ENCODE measurements at regions not wholly inside any gene's neighbourhood (a gene's known extent, or its start where the extent isn't known, plus 50 kb on each side); places are given as distances from the start of the nearest gene placed in this dataset.
"Not testable (repeated sequence)": the region's sequence is repeated elsewhere in the genome, so short reads cannot be mapped to it uniquely, and the experiment has no call there.

GRCh38 chr15:46879032-46879770, 838.1 kb upstream of the SEMA6D start:
- DNase-seq = no peak

GRCh38 chr15:46880791-46881190, 836.5 kb upstream of the SEMA6D start:
- DNase-seq = no peak

- no peak for DNase-seq
Observed at GRCh38 chr15:46892621-46893160, 824.6 kb upstream of the SEMA6D start.

GRCh38 chr15:46894644-46895043, 822.7 kb upstream of the SEMA6D start:
- DNase-seq = no peak

GRCh38 chr15:46897266-46897665, 820.0 kb upstream of the SEMA6D start:
- DNase-seq = no peak

GRCh38 chr15:46901001-46901400, 816.3 kb upstream of the SEMA6D start:
- DNase-seq = no peak

GRCh38 chr15:46917721-46918252, 799.5 kb upstream of the SEMA6D start:
- DNase-seq = no peak

- DNase-seq = no peak
Observed at GRCh38 chr15:46918462-46919140, 798.7 kb upstream of the SEMA6D start.

- no peak for DNase-seq
Observed at GRCh38 chr15:46921891-46922290, 795.4 kb upstream of the SEMA6D start.

- no peak for DNase-seq
Observed at GRCh38 chr15:46930426-46930825, 786.9 kb upstream of the SEMA6D start.

GRCh38 chr15:46933332-46933731, 784.0 kb upstream of the SEMA6D start:
- no peak for DNase-seq

GRCh38 chr15:46934851-46935250, 782.5 kb upstream of the SEMA6D start:
- no peak for DNase-seq

GRCh38 chr15:46938169-46938568, 779.1 kb upstream of the SEMA6D start:
- DNase-seq = no peak

- no peak for DNase-seq
Observed at GRCh38 chr15:46941241-46941640, 776.1 kb upstream of the SEMA6D start.

GRCh38 chr15:46946953-46947352, 770.4 kb upstream of the SEMA6D start:
- no peak for DNase-seq

- DNase-seq = no peak
Observed at GRCh38 chr15:46955576-46955975, 761.7 kb upstream of the SEMA6D start.

GRCh38 chr15:46956456-46956855, 760.8 kb upstream of the SEMA6D start:
- DNase-seq = no peak

- DNase-seq = no peak
Observed at GRCh38 chr15:46956881-46957280, 760.4 kb upstream of the SEMA6D start.

- DNase-seq = no peak
Observed at GRCh38 chr15:46960581-46960980, 756.7 kb upstream of the SEMA6D start.

- DNase-seq = no peak
Observed at GRCh38 chr15:46961795-46962194, 755.5 kb upstream of the SEMA6D start.

GRCh38 chr15:46988055-46988454, 729.2 kb upstream of the SEMA6D start:
- DNase-seq = not testable (repeated sequence)

GRCh38 chr15:46996359-46996758, 720.9 kb upstream of the SEMA6D start:
- DNase-seq = no peak

GRCh38 chr15:46997501-46997900, 719.8 kb upstream of the SEMA6D start:
- DNase-seq = no peak

- DNase-seq = no peak
Observed at GRCh38 chr15:47003568-47003967, 713.7 kb upstream of the SEMA6D start.

Measured in activated CD4-positive, alpha-beta T cell treated with anti-CD3 and anti-CD28 coated beads, Interleukin-2, amount 50 U/mL, for 48 hours (primary cell).